Mesothelial cell of epicardium (in vitro differentiated cells): ENCODE measurements at regions not wholly inside any gene's neighbourhood (a gene's known extent, or its start where the extent isn't known, plus 50 kb on each side); places are given as distances from the start of the nearest gene placed in this dataset.

ENCODE experiments used
- DNase-seq, 2 experiments: peaks; one replicate each; pipeline ENCODE4 v3.0.0; 2021; ENCODE audit warnings: low spot score in 2 of 2; ENCODE audit not compliant: unreplicated experiment in 2 of 2
- H3K27ac Mint-ChIP-seq: 2 replicates; pipeline ENCODE4 v1.8.0; 2021; ENCODE audit warnings: mixed read lengths
- H3K27me3 Mint-ChIP-seq: 2 replicates; pipeline ENCODE4 v1.8.0; 2021; ENCODE audit warnings: low read depth, mixed read lengths
- H3K36me3 Mint-ChIP-seq: 2 replicates; pipeline ENCODE4 v1.8.0; 2021; ENCODE audit warnings: mixed read lengths
- H3K4me1 Mint-ChIP-seq: 2 replicates; pipeline ENCODE4 v1.8.0; 2021; ENCODE audit warnings: mixed read lengths
- H3K4me3 Mint-ChIP-seq: 2 replicates; pipeline ENCODE4 v1.8.0; 2021; ENCODE audit warnings: mild to moderate bottlenecking, moderate library complexity, mixed read lengths
- H3K9me3 Mint-ChIP-seq: 2 replicates; pipeline ENCODE4 v1.8.0; 2021; ENCODE audit warnings: mixed read lengths
- TF ChIP-seq, protein P1 (sequence below): fragments of 200-600 bp; sonication (generic); IDR thresholded peaks from one replicate; pipeline ENCODE4 v1.5.0; 2021; ENCODE audit warnings: antibody characterized with exemption; ENCODE audit not compliant: unreplicated experiment

DNA sequence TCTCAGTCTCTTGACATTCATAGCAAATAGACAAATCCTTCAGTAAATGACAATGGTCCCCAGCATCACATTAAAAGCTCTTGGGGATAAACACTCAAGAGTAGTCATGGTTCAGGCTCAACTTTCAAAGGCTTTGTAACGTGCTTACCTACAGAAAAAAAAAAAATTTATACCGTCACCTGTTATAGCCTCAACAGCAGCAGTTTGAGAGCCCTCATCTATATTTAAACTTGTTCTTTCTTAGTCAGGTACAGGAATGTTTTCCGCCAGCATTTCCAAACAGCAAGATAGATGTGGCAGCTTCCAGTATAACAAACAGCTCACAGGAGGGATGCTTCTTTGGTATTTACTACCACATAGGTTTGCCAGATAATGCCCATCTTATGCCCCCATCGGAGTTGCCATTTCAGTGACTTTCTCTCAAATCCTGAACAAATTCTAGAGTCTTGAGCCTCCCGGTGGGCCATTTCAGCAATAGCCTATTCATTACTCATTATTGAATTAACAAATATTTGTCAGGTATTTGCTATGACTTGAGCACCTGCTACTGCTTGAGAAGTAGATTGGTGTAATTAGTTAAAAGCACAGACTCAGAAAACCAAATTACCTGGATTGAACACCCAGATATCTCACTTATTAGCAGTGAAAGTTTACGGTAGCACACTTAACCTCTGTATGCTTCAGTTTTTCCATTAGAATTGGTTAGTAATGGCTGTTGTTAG is 470.0 kb downstream of the EBF1 start:
- no peaks in the 10 kb centered on the region for H3K9me3 Mint-ChIP-seq
- TF ChIP-seq, protein P1, sequence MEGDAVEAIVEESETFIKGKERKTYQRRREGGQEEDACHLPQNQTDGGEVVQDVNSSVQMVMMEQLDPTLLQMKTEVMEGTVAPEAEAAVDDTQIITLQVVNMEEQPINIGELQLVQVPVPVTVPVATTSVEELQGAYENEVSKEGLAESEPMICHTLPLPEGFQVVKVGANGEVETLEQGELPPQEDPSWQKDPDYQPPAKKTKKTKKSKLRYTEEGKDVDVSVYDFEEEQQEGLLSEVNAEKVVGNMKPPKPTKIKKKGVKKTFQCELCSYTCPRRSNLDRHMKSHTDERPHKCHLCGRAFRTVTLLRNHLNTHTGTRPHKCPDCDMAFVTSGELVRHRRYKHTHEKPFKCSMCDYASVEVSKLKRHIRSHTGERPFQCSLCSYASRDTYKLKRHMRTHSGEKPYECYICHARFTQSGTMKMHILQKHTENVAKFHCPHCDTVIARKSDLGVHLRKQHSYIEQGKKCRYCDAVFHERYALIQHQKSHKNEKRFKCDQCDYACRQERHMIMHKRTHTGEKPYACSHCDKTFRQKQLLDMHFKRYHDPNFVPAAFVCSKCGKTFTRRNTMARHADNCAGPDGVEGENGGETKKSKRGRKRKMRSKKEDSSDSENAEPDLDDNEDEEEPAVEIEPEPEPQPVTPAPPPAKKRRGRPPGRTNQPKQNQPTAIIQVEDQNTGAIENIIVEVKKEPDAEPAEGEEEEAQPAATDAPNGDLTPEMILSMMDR, result no peak
- no peaks in the 10 kb centered on the region for H3K4me1 Mint-ChIP-seq
- H3K27ac Mint-ChIP-seq, result no peak overlapping the region
- no peak for DNase-seq
- no peak overlapping the region for H3K4me3 Mint-ChIP-seq
- no peaks in the 10 kb centered on the region for H3K36me3 Mint-ChIP-seq
- peaks cover 23% of the 10 kb centered on the region for H3K27me3 Mint-ChIP-seq

DNA sequence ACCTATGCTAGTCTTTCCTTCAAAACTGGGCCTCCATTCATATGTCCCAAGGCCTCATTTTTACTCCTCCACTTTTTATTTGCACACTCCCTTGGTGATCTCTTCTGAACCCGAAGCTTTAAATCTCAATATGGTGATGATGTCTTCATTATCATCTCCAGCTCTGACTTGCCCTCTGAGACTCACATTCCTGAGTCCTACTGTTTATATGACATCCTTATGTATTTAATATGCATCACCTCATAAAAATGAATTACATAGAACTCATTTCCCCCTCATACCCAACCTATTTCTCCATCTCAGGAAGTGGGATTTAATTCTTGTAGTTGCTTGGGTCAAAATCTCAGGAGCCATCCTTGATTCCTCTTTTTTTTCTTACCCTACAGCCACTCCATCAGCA is 473.0 kb downstream of the EBF1 start:
- Mint-ChIP-seq H3K36me3 (no peaks in the 10 kb centered on the region), H3K4me3 (no peak overlapping the region), H3K27me3 (peaks cover 23% of the 10 kb centered on the region), H3K4me1 (no peaks in the 10 kb centered on the region), H3K9me3 (no peaks in the 10 kb centered on the region), H3K27ac (no peak overlapping the region)
- no peak for DNase-seq
- TF ChIP-seq, protein P1, result no peak

DNA sequence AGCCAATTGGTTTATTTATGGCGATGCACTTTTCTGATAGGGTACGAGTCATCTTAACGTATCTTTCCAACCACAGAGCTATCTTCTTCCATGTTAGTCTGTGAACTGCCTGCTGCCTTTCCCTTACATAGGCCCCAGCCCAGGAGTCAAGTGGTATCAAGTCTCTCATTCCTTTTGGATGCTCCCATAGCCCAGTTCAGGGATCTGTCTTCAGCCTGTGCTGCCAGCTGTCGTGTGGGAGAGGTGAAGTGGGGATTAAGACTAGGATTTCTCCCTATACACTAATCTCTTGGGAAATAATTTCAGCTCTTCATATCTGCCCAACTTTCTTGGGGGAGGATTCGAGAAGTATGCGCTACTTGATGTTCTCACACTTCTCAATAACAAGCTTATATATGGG is 475.7 kb downstream of the EBF1 start:
- no peak overlapping the region for H3K4me3 Mint-ChIP-seq
- H3K36me3 Mint-ChIP-seq, result no peaks in the 10 kb centered on the region
- peaks cover 9% of the 10 kb centered on the region for H3K27me3 Mint-ChIP-seq
- no peak overlapping the region for H3K27ac Mint-ChIP-seq
- H3K4me1 Mint-ChIP-seq, result peaks cover 14% of the 10 kb centered on the region
- H3K9me3 Mint-ChIP-seq, result no peaks in the 10 kb centered on the region
- TF ChIP-seq, protein P1, result no peak
- no peak for DNase-seq

DNA sequence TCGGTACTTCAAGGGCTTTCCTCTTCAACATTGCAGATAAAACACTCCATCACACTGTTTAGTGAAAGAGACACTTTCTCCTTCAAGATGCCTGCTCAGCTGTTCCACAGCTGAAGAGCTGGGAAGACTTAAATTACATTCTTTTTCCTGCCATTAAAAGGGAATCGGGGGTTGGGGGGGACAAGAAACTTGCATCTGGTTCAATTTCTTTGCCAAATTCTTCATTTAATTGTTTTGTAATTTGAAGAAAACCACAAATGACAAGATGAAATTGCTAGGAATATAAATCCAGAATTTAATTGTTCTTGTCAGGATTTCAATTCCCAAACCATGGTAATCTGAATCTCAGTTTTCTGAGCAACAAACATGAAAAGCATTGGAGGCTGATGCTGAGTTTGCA is 478.3 kb downstream of the EBF1 start:
- Mint-ChIP-seq H3K4me3 (no peak overlapping the region), H3K9me3 (no peaks in the 10 kb centered on the region), H3K4me1 (peaks cover 25% of the 10 kb centered on the region), H3K27me3 (peaks cover 4% of the 10 kb centered on the region), H3K27ac (no peak overlapping the region), H3K36me3 (no peaks in the 10 kb centered on the region)
- TF ChIP-seq, protein P1, result no peak
- DNase-seq, result no peak

DNA sequence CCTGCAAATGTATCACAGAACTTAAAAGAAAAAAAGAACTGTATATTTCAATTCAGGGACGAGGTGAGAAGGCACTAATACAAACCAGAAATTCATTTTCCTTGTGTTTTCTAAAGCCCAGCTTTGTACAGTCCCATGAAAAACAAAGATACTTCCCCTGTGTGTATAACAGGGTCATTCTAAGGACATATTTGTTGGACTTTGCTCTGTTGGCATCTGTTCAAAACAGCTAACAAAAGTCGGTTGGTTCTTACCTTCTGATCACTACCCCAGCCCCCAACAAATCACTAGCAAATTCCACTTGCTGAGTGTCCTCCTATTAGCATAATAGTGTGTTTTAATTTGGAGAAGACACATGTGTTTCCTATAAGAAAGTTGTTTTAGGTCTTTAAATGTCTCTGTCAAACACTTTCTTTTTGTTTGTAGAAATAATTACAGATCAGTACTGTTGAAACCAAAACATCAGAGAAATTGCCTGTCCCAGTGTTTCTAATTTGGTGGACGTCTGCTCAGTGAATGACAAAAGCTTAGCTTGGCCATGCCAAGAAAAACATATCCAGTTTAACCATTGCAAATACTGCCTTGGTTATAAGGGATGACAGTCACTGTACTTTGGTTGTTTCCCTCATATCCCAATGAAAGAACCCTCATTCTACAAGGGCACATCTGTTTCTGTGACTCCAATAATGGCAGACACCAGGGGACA is 480.5 kb downstream of the EBF1 start:
- peaks cover 25% of the 10 kb centered on the region for H3K4me1 Mint-ChIP-seq
- DNase-seq, result no peak
- no peak overlapping the region for H3K27ac Mint-ChIP-seq
- no peak overlapping the region for H3K4me3 Mint-ChIP-seq
- H3K9me3 Mint-ChIP-seq, result no peaks in the 10 kb centered on the region
- peaks cover 4% of the 10 kb centered on the region for H3K27me3 Mint-ChIP-seq
- no peaks in the 10 kb centered on the region for H3K36me3 Mint-ChIP-seq
- TF ChIP-seq, protein P1, result no peak
